Activated CD8-positive, alpha-beta memory T cell treated with anti-CD3 and anti-CD28 coated beads, Interleukin-2, amount 50 U/mL, for 1 hour (primary cell): ENCODE measurements at regions not wholly inside any gene's neighbourhood (a gene's known extent, or its start where the extent isn't known, plus 50 kb on each side); places are given as distances from the start of the nearest gene placed in this dataset.

Source experiments
- DNase-seq: peaks from one replicate; pipeline ENCODE4 v3.0.0-alpha.2; 2020; ENCODE audit errors: extremely low read depth

DNA sequence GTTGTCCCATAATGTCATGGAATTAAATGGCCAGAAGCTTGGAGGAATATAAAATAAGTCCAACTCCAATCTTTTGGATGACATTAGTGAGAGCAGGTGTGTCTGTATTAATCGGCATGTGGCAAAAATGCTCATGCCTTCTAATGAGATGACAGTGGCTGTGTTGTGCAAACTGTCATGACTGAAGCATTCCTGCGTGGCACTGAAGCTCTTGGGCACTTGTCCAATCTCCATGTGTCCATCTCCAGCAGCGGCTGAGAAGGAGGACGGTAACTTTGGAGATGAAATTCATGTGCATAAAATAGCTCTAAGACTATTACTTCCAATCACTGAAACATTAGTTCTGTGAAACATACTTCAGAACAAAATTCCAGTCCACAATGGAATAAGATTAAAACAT lies 697.5 kb upstream of the GRAMD2B start:
- no peak for DNase-seq

DNA sequence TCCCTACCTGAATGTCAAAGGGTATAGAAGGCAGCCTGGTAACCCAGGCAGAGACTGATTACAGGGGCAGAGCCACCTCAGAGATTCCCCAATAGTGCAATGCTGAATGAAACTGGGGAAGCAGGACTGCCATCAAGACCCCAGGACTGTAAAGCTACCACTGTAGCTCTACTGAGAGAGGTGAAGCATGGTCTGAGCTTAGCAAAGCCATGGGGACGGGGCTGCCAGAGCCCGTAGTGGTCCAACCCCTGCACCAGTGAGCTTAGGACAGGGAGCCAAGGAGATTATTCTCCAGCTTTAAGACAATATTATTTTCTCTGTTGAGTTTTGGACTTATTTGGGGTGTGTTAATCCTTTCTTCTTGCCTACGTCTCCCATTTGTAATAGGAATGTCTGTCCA lies 679.3 kb upstream of the GRAMD2B start:
- no peak for DNase-seq

DNA sequence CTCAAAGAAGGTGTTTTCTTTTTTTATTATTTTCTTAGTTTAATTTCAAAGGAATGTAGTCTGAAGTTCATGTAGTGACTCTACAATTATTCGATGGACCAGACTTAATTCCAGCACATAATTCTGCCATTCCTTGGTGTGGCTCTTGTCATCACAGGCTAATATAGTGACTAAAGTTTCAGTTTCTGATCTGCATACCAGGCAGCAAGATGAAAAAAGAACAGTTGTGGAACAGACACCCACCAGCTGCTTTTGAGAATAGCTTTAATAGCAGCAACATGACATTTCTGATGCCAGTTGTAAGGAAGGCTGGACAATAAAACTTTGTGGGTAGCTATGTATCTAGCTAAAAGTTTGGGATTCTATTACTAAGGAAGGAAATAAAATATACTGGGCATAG lies 676.3 kb upstream of the GRAMD2B start:
- DNase-seq = no peak

DNA sequence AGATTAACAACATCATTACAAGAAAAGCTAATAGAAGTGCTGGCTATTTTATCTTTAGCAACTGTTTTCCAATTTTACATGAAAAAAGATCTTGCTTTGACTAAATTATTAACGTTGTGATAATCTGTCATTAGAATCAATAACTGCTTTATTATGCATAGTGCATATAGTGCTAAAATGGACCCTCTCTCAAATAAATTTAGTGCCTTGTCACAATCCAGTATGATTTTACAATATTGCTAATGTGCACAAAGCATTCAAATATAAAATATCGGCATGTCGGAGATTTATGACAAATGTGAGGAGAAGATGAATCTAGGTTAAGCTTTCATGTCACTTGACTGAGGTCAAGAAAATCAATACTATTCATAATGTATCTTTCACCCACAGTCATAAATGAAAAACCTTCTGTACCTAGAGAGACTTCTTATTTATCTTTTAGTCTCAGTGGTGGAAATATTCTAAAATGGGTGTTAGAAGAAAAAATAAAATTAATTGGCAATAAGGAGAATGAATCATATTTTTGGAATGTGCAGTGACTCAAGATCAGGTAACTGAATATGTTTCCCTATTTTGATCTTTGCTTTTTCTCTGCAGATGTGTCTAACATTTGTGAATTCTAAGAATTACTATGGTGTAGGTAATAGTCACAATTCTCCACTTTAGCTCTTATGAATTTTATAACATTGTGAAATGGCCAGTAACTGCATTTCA lies 672.9 kb upstream of the GRAMD2B start:
- no peak for DNase-seq

DNA sequence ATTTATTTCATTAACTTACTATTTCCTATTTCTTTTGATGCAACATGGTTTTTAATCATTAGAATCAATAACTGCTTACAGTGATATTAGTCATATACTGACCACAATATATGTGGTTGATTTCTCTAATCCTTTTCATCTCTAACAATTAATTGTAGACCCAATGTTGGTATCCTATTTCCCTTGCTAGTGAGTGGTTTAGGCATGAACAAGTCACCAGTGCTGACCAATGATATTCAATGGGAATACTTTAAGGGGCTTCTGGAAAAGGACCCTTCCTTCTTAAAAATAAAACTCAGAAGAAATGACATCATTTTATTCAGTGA lies 672.4 kb upstream of the GRAMD2B start:
- DNase-seq = no peak

DNA sequence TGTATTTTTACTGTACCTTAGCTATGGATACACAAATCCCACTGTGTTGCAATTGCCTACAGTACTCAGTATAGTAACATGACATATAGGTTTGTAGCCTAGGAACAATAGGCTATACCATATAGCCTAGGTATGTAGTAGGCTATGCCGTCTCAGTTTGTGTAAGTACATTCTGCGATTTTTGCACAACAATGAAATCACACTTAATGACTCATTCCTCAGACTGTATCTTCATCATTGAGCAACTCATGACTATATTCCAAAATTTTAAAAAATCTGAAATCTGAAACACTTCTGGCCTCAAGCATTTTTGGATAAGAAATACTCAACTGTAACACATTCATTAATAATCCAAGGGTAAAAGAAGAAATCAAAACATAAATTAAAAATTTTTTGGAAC lies 666.8 kb upstream of the GRAMD2B start:
- DNase-seq = no peak

DNA sequence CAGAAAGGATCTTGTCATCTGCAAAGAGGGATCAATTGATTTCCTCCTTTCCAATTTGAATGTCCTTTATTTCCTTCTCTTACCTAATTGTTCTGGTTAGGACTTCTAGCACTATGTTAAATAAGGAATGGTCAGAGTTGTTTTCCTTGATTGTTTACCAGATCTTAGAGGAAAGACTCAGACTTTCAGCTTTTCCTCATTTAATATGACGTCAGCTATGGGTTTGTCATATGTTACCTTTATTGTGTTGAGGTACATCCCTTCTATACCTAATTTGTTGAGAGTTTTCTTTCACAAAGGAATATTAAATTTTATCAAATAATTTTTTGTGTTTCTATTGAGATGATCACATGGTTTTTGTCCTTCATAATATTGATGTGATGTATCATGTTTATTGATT lies 656.5 kb upstream of the GRAMD2B start:
- DNase-seq = no peak

DNA sequence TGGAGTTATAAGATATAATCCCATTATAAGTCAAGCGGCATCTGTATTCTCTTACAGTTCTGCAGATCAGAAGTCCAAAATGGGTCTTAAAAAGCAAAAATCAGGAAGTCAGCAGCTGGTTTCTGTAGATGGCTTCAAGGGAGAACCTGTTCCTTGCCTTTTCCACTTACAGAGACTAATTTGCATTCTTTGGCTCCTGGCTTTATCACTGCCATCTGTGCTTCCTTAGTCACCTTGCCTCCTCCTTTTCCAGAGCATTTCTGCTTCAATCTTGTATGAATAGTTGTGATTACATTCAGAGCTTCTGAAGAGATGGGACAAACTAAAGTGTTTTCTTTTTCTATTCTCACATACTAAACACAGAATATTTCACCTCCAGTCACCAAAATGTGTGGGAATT lies 647.3 kb upstream of the GRAMD2B start:
- no peak for DNase-seq

DNA sequence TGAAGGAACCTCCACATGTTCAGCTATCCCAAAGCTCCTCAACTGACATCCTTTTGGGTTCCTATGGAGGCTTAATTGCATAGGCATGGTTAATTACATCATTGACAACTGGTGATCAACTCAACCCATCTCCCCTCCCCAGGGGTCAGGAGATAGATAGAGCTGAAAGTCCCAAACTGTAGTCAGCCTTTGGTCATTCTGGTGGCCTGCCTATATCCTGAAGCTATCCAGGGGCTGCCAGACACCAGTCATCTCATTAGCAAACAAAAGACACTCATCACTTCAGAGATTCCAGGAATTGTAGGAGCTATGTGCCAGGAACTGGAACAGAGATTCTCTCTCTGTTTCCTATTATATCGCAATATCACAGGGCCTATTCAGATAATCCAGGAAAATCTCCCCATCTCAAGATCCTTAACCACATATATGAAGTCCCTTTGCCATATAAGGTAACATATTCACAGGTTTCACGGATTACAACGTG lies 646.5 kb upstream of the GRAMD2B start:
- DNase-seq = no peak

DNA sequence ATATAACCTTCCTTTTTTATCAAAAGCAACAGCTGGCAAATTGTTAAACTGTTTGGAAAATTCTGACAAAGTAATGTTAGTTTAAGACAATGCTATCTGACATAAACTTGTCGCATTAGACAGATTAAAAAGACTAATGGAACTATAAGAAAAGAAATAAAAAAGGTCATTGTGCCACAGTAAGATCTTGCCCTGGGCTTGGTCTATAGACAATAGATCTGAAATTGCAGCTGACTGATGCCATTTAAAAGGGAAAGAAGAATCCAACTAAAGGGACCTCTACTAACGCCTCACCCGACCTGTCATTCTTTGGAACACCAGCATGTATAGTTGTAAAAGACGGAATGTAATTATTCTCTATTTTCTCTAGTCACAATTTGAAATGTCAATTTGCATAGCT lies 644.4 kb upstream of the GRAMD2B start:
- no peak for DNase-seq

DNA sequence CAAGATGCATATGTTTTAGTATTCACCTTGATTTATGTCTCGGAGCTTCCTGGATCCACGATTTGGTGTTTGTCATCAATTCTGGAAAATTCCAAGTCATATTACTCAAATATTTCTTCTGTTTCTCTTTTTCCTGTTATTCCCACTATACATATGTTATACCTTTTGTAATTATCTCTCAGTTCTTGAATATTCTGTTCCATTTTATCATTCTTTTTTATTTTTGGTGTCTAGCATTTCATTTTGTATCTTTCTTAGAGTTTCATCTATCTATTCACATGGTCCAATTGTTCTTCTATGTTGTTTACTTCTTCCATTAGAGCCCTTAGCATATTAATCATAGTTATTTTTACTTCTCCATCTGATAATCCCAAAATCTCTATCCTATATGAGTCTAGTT lies 637.8 kb upstream of the GRAMD2B start:
- no peak for DNase-seq

DNA sequence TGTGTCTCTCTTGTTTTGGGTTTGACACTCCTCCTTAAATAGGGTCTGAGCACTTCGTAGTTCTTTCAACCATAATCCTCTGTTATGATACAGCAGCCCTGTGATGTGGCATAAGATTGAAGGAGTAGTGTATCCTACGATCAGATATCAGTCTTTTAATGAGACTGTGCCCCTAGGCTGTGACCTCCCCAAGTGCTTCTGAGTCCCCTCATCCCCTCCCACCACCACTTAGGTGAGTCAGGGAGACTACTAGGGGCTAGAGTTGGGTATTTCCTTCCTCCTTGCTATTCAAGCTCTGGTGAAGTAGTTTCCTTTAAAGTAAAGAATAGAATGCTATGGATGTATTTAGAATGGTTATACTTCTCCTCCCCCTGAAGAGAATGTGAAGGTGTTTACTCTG lies 637.2 kb upstream of the GRAMD2B start:
- no peak for DNase-seq

DNA sequence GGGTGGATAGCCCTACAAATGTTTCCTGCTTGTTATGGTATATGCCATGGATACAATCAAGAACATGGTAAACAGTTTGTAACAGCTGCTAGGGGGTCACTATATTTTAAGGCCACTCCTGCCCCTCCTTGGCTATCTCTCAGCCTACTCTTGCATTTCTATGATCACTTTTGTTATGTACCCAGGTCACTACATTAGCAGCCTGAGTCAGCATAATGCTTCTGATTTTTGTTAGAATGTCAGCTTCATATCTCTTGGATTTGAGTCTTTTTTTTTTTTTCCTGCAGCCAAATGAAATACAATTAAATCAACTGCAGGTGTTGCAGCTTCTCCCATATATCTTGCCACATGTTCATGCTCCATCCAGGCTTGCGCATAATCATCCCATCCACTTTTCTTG lies 629.7 kb upstream of the GRAMD2B start:
- no peak for DNase-seq

DNA sequence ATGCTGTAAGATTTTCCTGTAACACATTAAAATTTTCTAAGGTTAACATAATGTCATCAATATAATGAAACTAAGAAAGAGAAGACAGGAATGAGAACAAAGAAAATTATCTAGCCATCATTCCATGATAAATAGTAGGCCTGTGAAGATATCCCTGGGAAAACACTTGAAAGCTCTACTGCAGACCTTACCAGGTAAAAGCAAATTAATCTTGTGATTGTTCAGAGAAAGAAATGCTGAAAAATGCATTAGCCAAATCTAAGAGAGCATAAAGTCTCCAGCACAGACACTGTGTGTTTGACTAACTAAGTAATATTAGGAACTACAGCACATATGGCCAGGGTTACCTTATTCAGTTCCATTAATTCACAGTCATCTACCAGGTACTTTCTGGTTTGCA lies 628.3 kb upstream of the GRAMD2B start:
- DNase-seq = no peak

DNA sequence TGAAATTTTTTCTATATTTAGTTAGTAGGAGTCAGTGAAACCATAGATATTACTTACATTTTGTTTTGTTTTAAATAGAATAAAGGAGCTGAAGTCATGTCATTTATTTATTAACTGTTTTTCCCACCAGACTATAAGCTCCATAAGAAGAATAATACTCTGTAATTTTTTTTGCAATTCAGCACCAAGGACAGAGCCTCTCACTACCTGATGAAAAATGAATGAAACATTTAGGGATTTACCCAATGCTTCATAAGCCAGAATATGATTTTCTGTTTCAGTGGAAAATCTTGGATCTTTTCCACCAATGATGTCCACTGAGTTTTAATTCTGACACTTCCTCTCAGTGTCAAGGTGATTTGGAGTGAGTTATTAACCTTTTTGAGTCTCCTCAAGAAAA lies 624.9 kb upstream of the GRAMD2B start:
- no peak for DNase-seq

DNA sequence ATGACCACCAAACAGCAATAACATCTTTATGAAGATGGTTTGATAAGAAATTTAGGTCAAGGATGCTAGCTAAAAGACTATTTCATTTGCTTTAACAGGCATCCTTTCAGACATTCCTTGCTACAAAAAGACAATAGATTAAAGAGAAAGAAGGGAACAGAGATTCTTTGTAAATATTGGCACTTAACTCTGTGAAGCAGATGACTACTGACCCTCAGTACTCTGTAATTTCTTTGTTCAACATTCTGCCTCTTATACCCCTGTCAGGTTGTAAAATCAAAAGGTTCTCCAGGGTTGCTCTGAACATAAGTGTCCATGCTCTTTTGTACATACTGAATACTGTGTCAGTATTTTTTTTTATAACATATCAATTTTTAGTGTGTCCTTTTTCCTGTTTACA lies 610.6 kb upstream of the GRAMD2B start:
- no peak for DNase-seq

DNA sequence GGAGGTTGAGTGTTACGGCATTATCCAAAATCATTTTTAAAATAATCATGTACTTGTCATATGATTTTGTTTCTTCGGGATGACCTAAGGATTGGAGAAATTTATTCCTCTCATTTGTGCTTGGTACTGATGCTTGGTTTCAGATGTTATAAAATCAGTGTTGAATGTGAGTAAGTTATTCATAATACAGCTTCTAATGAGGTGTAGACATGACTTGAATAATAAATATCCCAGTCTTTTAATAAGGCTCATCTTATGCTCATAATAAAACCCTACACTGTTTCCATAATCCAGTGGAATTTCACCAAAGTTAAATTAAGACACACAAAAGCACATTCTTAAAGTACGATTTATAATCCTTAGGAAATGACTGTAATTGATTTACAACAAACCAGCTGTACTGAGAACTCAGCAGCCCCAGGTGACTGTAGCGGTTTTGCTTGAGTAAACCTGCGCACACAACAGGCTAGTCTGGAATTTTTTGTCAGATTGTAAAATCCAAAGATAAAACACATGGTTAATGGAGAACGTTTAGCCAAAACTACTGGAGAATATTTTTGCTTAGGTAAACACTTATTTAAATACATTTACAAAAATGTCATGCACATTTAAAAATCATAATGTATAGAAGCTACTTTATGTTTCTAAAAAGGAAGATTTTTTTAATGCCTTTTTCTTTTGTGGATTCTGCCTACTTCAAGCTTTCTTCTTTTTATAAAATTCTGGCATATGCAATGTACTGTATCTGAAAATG lies 609.8 kb upstream of the GRAMD2B start:
- no peak for DNase-seq

DNA sequence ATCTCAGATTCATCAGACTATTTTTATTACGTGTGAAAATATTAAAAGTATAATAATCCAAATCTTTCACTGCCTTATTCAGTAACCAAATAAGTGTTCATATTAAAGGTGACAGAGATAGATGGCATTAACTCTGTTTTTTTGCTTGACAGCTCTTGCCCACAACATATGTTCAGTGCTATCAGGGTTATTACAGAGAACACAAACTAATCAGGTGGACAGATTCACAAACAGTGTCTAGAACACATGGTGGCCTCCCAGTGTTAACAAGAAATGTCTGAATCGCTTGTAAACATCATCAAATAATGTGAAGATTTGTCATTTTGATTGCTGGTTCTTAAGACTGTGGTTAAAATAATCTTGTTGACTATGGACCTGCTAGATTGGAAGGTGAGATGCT lies 609.1 kb upstream of the GRAMD2B start:
- no peak for DNase-seq

DNA sequence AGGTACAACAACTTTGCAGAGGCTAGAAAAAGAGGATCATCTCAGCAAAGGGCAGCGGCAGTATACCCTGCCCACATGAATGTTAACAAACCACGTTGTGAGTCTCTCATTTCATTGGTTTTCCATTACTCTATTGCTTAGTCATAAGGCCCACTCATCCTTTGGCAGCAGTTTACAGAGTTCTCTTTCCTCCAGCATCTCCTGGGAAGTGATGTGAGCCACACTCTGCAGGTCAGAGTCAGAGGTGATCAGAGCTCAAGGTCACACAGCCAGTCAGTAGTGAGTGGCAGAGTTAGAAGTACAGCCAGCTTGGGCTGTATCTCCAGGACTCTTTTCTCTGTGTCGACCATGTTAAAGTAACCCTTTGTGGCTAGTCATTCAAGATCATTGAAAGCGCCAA lies 599.6 kb upstream of the GRAMD2B start:
- no peak for DNase-seq

DNA sequence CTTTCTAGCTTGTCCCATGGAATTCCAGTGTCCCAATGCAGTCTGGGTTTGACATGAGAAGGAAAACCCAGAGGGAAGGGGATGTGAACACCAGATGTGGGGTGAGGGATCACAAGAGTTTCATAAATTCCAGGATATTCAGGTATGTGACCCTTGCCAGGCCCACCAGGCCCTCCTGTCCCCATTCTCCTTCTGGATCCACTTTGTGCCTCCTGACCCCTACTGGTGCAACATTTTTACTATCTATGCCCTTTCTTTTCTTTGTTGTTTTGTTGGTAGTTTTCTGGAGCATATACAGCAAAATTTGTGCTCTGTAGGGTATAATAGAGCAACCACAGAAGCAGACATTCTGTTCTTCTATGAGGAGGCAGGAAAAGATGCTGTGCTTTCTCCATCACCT lies 597.0 kb upstream of the GRAMD2B start:
- DNase-seq = no peak

DNA sequence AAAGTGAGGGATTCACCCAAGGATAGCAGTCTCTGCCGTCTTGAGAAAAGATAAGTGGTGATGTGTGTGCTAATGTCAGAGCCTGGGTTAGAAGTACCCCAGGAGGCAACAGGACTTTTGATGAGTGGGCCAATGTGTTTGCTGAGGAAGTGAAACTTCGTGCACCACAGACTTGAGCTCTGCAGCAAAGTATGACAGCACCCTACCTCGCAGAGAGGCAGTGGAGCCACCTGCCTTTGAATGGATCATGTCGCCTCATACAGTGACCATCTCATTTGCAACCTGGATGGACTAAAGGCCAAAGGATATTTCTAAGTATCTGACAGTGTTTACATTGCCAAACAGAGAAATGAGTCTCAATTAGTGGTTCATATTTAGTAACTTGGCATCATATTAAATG lies 593.9 kb upstream of the GRAMD2B start:
- no peak for DNase-seq

DNA sequence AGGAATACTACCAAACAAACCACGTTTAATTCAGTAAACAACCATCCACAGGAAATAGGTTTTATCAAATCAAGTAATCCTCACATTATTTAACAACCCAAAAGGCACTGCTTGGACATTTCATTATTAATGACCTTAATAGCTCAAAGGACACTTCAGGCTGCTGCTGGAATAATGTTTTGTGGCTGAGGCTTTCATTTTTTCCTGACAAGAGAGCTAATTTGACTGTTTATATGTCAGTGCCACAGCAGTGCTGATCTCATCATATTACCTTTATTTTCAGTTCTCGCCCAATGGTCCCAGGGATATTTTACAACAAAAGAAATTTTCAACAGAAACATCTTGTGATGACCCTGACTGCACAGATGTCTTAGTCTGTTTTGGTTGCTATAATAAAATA lies 589.8 kb upstream of the GRAMD2B start:
- no peak for DNase-seq

DNA sequence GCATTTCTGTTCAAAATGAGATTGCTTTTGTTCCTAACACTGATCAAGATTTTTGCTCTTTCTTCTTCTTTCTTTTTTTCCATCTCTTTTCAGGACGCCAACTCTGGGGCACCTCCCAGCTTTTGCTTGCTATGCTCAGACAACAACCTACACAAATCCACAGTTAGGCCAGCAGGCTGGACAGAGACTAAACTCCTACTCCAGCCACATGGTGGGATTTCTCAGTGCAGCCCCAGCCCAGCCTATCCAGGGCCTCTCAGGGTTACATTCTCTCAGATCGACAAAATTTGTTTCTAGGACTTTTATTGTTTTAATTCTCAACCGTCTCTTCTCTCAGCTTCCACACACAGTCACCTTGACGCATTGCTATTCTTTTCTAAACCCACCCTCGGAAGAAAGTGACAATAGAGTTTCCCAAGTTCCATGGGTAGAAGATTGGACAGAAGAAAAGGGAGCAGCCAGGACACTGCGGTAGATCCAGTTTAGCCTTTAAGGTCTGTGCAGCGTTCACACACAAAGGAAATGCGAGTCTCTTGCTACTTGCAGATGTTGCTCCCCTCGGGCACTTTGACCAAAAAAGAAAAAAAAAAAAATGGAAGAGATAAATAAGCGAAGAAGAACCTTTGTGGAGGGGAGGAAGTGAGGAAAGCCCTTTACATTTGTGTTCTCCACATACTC lies 588.6 kb upstream of the GRAMD2B start:
- DNase-seq = no peak
